ENCODE measurements at regions not wholly inside any gene's neighbourhood (a gene's known extent, or its start where the extent isn't known, plus 50 kb on each side); places are given as distances from the start of the nearest gene placed in this dataset.

DNA sequence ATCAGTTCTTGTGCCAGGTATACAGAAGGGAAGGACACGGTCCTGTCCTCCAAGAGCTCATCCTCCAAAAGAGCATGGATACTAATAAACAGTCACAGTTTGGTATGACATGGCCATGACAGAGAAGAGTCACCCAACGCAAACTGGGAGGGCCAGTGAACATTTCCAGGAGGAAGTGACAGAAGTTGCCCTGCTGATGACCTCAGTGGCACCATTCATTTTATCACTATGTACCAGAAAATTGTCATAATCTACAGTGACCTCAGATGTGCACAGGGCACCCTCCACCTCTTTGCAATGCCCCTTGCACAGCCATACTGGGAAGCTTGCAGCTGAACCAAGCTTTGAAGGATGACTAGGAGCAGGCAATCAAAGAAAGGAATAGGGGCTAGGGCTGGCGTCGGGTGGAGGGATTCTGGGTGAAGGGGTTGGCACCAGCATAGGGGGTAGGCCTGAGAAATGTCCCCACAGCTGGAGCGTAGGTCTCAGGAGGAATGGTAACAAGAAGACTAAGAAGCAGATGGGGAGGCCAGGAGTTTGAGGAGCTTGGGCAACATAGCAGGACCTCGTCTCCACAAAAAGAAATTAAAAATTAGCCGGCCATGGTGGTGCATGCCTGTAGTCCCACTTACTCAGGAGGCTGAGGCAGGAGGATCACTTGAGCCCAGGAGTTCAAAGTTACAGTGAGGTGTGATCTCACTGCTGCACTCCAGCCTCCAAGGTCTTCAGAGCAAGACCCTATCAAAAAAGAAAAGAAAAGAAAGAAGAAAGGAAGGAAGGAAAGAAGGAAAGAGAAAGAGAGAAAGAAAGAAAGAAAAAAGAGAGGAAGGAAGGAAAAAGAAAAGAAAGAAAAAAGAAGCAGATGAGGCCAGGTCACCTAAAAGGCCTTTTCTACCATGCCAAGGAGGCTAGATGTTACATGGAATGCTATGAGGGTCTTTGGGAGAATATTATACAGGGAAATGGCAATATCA lies 65.3 kb upstream of the SNX9 start (continued):
- TF ChIP-seq, protein P1, sequence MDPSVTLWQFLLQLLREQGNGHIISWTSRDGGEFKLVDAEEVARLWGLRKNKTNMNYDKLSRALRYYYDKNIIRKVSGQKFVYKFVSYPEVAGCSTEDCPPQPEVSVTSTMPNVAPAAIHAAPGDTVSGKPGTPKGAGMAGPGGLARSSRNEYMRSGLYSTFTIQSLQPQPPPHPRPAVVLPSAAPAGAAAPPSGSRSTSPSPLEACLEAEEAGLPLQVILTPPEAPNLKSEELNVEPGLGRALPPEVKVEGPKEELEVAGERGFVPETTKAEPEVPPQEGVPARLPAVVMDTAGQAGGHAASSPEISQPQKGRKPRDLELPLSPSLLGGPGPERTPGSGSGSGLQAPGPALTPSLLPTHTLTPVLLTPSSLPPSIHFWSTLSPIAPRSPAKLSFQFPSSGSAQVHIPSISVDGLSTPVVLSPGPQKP (CRISPR knock-in tag; IDR thresholded peaks at IDR 0.05), result no peak
- TF ChIP-seq POLR2G (IDR thresholded peaks at IDR 0.05; ENCODE audit: low read depth, low read length) (no peak), KLF1 (tag; IDR thresholded peaks at IDR 0.05) (0 out of 2 replicates have a peak, but pooled peaks have one; percentile 26), PHB2 (IDR thresholded peaks at IDR 0.05; ENCODE audit: low read depth) (peak; percentile 48; the same call in 1 of the 2 replicates), GTF2F1 (IDR thresholded peaks at IDR 0.05; ENCODE audit: low read depth, low read length) (no peak), SIN3B (IDR thresholded peaks at IDR 0.05; ENCODE audit: low read depth) (no peak)
- TF ChIP-seq, protein P2, sequence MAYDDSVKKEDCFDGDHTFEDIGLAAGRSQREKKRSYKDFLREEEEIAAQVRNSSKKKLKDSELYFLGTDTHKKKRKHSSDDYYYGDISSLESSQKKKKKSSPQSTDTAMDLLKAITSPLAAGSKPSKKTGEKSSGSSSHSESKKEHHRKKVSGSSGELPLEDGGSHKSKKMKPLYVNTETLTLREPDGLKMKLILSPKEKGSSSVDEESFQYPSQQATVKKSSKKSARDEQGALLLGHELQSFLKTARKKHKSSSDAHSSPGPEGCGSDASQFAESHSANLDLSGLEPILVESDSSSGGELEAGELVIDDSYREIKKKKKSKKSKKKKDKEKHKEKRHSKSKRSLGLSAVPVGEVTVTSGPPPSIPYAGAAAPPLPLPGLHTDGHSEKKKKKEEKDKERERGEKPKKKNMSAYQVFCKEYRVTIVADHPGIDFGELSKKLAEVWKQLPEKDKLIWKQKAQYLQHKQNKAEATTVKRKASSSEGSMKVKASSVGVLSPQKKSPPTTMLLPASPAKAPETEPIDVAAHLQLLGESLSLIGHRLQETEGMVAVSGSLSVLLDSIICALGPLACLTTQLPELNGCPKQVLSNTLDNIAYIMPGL (CRISPR knock-in tag; IDR thresholded peaks at IDR 0.05), result no peak
- TF ChIP-seq, protein P3, sequence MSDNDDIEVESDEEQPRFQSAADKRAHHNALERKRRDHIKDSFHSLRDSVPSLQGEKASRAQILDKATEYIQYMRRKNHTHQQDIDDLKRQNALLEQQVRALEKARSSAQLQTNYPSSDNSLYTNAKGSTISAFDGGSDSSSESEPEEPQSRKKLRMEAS (CRISPR knock-in tag; IDR thresholded peaks at IDR 0.05), result no peak; the same call in 1 of the 2 replicates
- TF ChIP-seq, protein P4, sequence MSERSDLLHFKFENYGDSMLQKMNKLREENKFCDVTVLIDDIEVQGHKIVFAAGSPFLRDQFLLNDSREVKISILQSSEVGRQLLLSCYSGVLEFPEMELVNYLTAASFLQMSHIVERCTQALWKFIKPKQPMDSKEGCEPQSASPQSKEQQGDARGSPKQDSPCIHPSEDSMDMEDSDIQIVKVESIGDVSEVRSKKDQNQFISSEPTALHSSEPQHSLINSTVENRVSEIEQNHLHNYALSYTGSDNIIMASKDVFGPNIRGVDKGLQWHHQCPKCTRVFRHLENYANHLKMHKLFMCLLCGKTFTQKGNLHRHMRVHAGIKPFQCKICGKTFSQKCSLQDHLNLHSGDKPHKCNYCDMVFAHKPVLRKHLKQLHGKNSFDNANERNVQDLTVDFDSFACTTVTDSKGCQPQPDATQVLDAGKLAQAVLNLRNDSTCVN (CRISPR knock-in tag; IDR thresholded peaks at IDR 0.05), result no peak
- TF ChIP-seq, protein P5, sequence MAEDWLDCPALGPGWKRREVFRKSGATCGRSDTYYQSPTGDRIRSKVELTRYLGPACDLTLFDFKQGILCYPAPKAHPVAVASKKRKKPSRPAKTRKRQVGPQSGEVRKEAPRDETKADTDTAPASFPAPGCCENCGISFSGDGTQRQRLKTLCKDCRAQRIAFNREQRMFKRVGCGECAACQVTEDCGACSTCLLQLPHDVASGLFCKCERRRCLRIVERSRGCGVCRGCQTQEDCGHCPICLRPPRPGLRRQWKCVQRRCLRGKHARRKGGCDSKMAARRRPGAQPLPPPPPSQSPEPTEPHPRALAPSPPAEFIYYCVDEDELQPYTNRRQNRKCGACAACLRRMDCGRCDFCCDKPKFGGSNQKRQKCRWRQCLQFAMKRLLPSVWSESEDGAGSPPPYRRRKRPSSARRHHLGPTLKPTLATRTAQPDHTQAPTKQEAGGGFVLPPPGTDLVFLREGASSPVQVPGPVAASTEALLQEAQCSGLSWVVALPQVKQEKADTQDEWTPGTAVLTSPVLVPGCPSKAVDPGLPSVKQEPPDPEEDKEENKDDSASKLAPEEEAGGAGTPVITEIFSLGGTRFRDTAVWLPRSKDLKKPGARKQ (CRISPR knock-in tag; IDR thresholded peaks at IDR 0.05), result no peak
- TF ChIP-seq, protein P6, sequence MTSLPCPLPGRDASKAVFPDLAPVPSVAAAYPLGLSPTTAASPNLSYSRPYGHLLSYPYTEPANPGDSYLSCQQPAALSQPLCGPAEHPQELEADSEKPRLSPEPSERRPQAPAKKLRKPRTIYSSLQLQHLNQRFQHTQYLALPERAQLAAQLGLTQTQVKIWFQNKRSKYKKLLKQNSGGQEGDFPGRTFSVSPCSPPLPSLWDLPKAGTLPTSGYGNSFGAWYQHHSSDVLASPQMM (CRISPR knock-in tag; IDR thresholded peaks at IDR 0.05), result no peak

Measured in K562 (cell line).